NCI-H510A (cell line): ENCODE measurements at regions not wholly inside any gene's neighbourhood (a gene's known extent, or its start where the extent isn't known, plus 50 kb on each side); places are given as distances from the start of the nearest gene placed in this dataset.
"Not testable (repeated sequence)": the region's sequence is repeated elsewhere in the genome, so short reads cannot be mapped to it uniquely, and the experiment has no call there.

ENCODE experiments used
- DNase-seq: peaks from one replicate; lab custom pipeline; 2025; lab: John Stamatoyannopoulos, UW

- no peak for DNase-seq
Measured at GRCh38 chr14:55847766-55848165, 267.8 kb downstream of the KTN1 start.

- DNase-seq = no peak
Measured at GRCh38 chr14:55848964-55849363, 269.0 kb downstream of the KTN1 start.

GRCh38 chr14:55849833-55850232 lies 268.4 kb upstream of the PELI2 start:
- DNase-seq = no peak

- no peak for DNase-seq
Measured at GRCh38 chr14:55850825-55851241, 267.4 kb upstream of the PELI2 start.

GRCh38 chr14:55851301-55851700 lies 266.9 kb upstream of the PELI2 start:
- no peak for DNase-seq

GRCh38 chr14:55851961-55852360 lies 266.2 kb upstream of the PELI2 start:
- DNase-seq = no peak

GRCh38 chr14:55855751-55856150 lies 262.5 kb upstream of the PELI2 start:
- no peak for DNase-seq

- DNase-seq = no peak
Measured at GRCh38 chr14:55858604-55859003, 259.6 kb upstream of the PELI2 start.

- DNase-seq = not testable (repeated sequence)
Measured at GRCh38 chr14:55861561-55861960, 256.6 kb upstream of the PELI2 start.

- DNase-seq = no peak
Measured at GRCh38 chr14:55864890-55865655, 253.1 kb upstream of the PELI2 start.

- DNase-seq = no peak
Measured at GRCh38 chr14:55867311-55867710, 250.9 kb upstream of the PELI2 start.

GRCh38 chr14:55867719-55868118 lies 250.5 kb upstream of the PELI2 start:
- no peak for DNase-seq

GRCh38 chr14:55869397-55870049 lies 248.7 kb upstream of the PELI2 start:
- no peak for DNase-seq

GRCh38 chr14:55873169-55873568 lies 245.0 kb upstream of the PELI2 start:
- DNase-seq = no peak

GRCh38 chr14:55874785-55875184 lies 243.4 kb upstream of the PELI2 start:
- no peak for DNase-seq

GRCh38 chr14:55877942-55878341 lies 240.3 kb upstream of the PELI2 start:
- DNase-seq = no peak

GRCh38 chr14:55881577-55882241 lies 236.5 kb upstream of the PELI2 start:
- DNase-seq = no peak

- no peak for DNase-seq
Measured at GRCh38 chr14:55884819-55885218, 233.4 kb upstream of the PELI2 start.

- no peak for DNase-seq
Measured at GRCh38 chr14:55889124-55889523, 229.1 kb upstream of the PELI2 start.

- DNase-seq = no peak
Measured at GRCh38 chr14:55891692-55892091, 226.5 kb upstream of the PELI2 start.

- DNase-seq = no peak
Measured at GRCh38 chr14:55892906-55893305, 225.3 kb upstream of the PELI2 start.

- DNase-seq = no peak
Measured at GRCh38 chr14:55893705-55894104, 224.5 kb upstream of the PELI2 start.

GRCh38 chr14:55897031-55897430 lies 221.2 kb upstream of the PELI2 start:
- no peak for DNase-seq
